ENCODE measurements at regions not wholly inside any gene's neighbourhood (a gene's known extent, or its start where the extent isn't known, plus 50 kb on each side); places are given as distances from the start of the nearest gene placed in this dataset.

GRCh38 chr2:17010104-17010503 is 344.5 kb upstream of the CYRIA start:
- Mint-ChIP-seq H3K4me3 (no peak overlapping the region), H3K27me3 (no peaks in the 10 kb centered on the region), H3K36me3 (ENCODE audit: low read depth) (no peaks in the 10 kb centered on the region), H3K9me3 (peaks cover 8% of the 10 kb centered on the region), H3K27ac (no peak overlapping the region), H3K4me1 (ENCODE audit: low read depth) (no peaks in the 10 kb centered on the region)
- intact Hi-C loops (cut with micrococcal nuclease): no loop called here
- no peak for DNase-seq
- no peak for ATAC-seq
- CTCF ChIA-PET: no interaction called here
- POLR2A ChIA-PET: no interaction called here
- no peak for TF ChIP-seq CTCF (IDR thresholded peaks at IDR 0.05)

GRCh38 chr2:17000184-17000482 is 334.5 kb upstream of the CYRIA start:
- no peaks in the 10 kb centered on the region for H3K36me3 Mint-ChIP-seq (ENCODE audit: low read depth)

GRCh38 chr2:16999347-17000183 is 333.9 kb upstream of the CYRIA start:
- TF ChIP-seq CTCF (IDR thresholded peaks at IDR 0.05): no peak
- H3K4me3 Mint-ChIP-seq: no peak overlapping the region
- no peaks in the 10 kb centered on the region for H3K4me1 Mint-ChIP-seq (ENCODE audit: low read depth)
- POLR2A ChIA-PET: no interaction called here
- peaks cover 7% of the 10 kb centered on the region for H3K9me3 Mint-ChIP-seq
- intact Hi-C loops (cut with micrococcal nuclease): no loop called here
- no peaks in the 10 kb centered on the region for H3K36me3 Mint-ChIP-seq (ENCODE audit: low read depth)
- H3K27me3 Mint-ChIP-seq: no peaks in the 10 kb centered on the region
- ATAC-seq: no peak
- DNase-seq: no peak
- H3K27ac Mint-ChIP-seq: no peak overlapping the region
- CTCF ChIA-PET: no interaction called here

More at GRCh38 chr2:17000184-17000482, 334.5 kb upstream of the CYRIA start:
- intact Hi-C loops (cut with micrococcal nuclease): no loop called here
- POLR2A ChIA-PET: no interaction called here
- no peak for TF ChIP-seq CTCF (IDR thresholded peaks at IDR 0.05)
- no peak for ATAC-seq
- Mint-ChIP-seq H3K9me3 (peaks cover 6% of the 10 kb centered on the region), H3K4me3 (no peak overlapping the region), H3K4me1 (ENCODE audit: low read depth) (no peaks in the 10 kb centered on the region), H3K27me3 (no peaks in the 10 kb centered on the region), H3K27ac (no peak overlapping the region)
- no peak for DNase-seq
- CTCF ChIA-PET: no interaction called here

GRCh38 chr2:16978301-16978700 is 312.7 kb upstream of the CYRIA start:
- Mint-ChIP-seq H3K36me3 (ENCODE audit: low read depth) (no peaks in the 10 kb centered on the region), H3K9me3 (no peaks in the 10 kb centered on the region), H3K27me3 (no peaks in the 10 kb centered on the region), H3K4me3 (no peak overlapping the region), H3K4me1 (ENCODE audit: low read depth) (no peaks in the 10 kb centered on the region), H3K27ac (no peak overlapping the region)
- DNase-seq (no peak), ATAC-seq (no peak)
- intact Hi-C loops (cut with micrococcal nuclease): no loop called here
- TF ChIP-seq CTCF (IDR thresholded peaks at IDR 0.05): no peak
- ChIA-PET POLR2A (no interaction called here), CTCF (no interaction called here)

GRCh38 chr2:16974688-16975087 is 309.1 kb upstream of the CYRIA start:
- intact Hi-C loops (cut with micrococcal nuclease): no loop called here
- H3K9me3 Mint-ChIP-seq: no peaks in the 10 kb centered on the region
- no peaks in the 10 kb centered on the region for H3K27me3 Mint-ChIP-seq
- no peaks in the 10 kb centered on the region for H3K4me1 Mint-ChIP-seq (ENCODE audit: low read depth)
- CTCF ChIA-PET: no interaction called here
- POLR2A ChIA-PET: interaction anchor here (0.6 kb wide), 1 partner anchor 478 kb away, joined by 3 read pairs; no protein-coding TSS in a partner anchor
- no peak overlapping the region for H3K27ac Mint-ChIP-seq
- H3K4me3 Mint-ChIP-seq: no peak overlapping the region
- DNase-seq (no peak), ATAC-seq (no peak)
- no peaks in the 10 kb centered on the region for H3K36me3 Mint-ChIP-seq (ENCODE audit: low read depth)
- TF ChIP-seq CTCF (IDR thresholded peaks at IDR 0.05): no peak
